ENCODE measurements at regions not wholly inside any gene's neighbourhood (a gene's known extent, or its start where the extent isn't known, plus 50 kb on each side); places are given as distances from the start of the nearest gene placed in this dataset. TPM values are rescaled to one million over a fixed set of nuclear protein-coding genes. Genes with fewer than 3 reads are reported as not detected.

Small RNA genes in the stretch of these regions (small RNA-seq; reads per million reads assigned to genes)
- gene RF00438 (ENCODE audit: low read depth): not detected

Data from mesenchymal stem cell (in vitro differentiated cells and primary cell).